ENCODE measurements at regions not wholly inside any gene's neighbourhood (a gene's known extent, or its start where the extent isn't known, plus 50 kb on each side); places are given as distances from the start of the nearest gene placed in this dataset.

DNA sequence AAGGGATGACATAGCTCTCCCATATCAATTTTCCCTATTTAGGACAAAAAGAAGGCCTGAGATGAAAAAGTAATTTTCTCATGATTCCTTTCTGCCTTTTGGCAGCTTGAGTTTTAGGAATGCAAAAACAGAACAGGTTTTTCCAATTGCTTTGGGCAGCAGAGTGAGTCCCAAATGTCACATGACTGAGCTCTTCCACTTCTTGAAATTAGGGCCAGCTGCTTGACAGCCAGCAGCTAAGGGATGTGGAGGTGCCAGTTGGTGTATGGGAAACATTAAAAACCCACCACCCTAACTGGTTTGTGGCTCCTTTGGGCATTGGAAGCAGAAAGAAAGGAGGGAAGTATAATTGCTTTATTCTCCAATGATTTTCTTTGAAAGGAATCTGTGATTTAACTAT, 133.8 kb upstream of the FAM20A start:
- TF ChIP-seq, protein P1, sequence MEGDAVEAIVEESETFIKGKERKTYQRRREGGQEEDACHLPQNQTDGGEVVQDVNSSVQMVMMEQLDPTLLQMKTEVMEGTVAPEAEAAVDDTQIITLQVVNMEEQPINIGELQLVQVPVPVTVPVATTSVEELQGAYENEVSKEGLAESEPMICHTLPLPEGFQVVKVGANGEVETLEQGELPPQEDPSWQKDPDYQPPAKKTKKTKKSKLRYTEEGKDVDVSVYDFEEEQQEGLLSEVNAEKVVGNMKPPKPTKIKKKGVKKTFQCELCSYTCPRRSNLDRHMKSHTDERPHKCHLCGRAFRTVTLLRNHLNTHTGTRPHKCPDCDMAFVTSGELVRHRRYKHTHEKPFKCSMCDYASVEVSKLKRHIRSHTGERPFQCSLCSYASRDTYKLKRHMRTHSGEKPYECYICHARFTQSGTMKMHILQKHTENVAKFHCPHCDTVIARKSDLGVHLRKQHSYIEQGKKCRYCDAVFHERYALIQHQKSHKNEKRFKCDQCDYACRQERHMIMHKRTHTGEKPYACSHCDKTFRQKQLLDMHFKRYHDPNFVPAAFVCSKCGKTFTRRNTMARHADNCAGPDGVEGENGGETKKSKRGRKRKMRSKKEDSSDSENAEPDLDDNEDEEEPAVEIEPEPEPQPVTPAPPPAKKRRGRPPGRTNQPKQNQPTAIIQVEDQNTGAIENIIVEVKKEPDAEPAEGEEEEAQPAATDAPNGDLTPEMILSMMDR (conservative IDR thresholded peaks at IDR 0.05): no peak
- no peak overlapping the region for H3K27ac ChIP-seq

DNA sequence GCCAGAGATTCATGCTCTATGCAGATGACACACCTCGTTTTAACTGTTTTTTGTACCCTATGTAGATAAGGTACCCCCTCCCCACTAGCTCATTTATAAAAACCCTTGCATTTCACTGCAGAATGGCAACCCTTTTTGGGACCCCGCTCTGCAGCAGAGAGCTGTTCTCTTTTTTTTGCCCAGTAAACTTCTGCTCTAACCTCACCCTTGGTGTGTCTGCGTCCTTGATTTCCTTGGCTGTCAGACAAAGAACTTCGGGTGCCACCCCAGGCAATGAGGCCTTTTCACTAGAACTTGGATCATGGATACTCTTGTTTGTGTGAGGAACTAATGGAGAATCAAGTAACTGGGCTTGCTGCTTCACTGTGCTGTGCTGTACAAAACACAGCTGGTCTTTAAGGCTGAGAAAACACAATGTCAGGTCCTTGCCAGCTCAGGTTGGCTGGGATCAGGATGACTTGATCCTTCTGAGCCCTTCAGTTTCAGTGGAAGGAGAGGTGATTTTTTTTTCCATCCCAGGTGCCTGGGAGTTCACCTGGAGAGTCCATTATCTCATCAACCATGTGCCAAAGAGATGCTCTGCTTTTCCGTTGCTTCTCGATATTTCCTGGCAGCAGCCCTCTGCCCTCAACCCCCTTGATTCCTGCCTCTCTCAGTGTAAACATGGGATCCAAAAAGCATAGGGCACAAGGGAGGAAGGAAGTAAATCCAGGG, 133.2 kb upstream of the FAM20A start:
- TF ChIP-seq, protein P1 (conservative IDR thresholded peaks at IDR 0.05): no peak
- H3K27ac ChIP-seq: no peak overlapping the region

DNA sequence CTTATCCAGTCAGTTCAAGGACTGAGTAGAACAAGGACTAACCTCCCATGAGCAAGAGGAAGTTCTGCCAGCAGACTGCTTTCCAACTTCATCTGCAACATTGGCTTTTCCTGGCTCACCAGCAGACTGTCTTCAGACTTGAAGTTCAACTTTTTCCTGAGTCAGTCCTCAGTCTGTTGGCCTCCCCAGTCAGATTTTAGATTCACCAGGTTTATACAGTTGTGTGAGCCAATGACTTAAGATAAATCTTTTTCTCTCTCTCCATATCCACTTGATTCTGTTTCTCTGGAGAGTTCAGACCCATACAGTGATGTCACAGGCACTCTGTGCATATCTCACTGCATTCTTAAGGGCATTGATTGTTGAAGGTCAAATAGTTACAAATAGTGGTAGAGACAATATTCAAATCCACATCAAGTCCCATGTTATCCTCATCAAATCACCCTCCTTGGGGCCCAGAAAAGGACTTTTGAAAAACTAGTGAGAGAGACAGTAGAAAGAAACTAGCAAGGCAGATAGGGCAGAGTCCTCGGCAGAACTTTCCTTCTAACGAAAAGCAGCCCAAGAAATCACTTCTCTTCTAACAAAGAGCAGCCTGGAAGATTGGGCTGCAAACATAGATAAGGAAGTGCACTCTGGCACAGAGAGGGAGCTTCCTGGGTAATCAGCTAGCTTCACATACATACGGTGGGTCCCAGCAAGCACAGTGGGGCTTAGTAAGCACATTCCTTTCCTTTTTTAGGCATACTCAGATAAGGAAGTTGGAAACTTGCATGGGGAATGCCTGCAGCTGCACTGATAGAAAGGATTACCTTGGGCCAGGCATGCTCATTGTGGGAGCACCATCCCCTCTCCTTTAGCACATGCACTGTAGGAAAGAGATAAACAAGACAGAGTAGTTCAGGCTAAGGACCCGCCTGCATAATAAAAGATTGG, 132.3 kb upstream of the FAM20A start:
- TF ChIP-seq, protein P1 (conservative IDR thresholded peaks at IDR 0.05): no peak
- H3K27ac ChIP-seq: no peak overlapping the region

DNA sequence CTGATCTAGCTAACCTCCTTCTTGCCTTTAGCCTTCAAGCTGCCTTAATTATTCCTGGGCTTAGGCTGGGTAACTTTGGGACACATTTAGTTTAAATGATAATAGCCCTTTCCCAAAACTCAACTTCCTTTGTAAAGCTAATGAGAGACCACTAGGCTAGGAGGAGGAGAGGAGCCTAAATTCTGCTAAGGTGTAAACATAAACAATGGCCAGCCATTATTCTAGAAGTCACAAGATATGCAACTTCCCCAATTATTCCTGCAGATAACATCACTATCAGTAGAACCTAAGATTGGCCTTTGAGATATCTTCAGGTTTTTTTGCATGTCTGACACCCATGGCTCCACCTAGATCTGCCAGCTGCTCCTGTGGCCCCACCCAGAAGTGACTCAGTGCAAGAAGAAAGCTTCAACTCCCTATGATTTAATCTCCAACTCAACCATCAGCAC, 131.2 kb upstream of the FAM20A start:
- TF ChIP-seq, protein P1 (conservative IDR thresholded peaks at IDR 0.05): no peak

DNA sequence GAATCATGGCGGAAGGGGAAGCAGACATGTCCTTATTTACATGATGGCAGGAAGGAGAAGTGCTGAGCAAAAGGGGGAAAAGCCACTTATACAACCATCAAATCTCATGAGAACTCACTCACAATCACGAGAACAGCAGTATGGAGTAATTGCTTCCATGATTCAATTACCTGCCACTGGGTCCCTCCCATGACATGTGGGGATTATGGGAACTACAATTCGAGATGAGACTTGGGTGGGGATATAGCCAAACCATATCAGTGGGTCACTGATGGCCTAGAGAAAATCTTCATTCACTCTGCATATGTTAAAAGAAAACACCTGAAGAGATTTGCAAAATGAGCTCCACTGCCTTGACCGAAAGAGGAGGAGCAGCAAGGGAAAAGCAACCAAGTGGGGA, 130.3 kb upstream of the FAM20A start:
- TF ChIP-seq, protein P1 (conservative IDR thresholded peaks at IDR 0.05): no peak
- no peak overlapping the region for H3K27ac ChIP-seq

More for the DNA sequence above, 131.2 kb upstream of the FAM20A start:
- H3K27ac ChIP-seq: no peak overlapping the region

DNA sequence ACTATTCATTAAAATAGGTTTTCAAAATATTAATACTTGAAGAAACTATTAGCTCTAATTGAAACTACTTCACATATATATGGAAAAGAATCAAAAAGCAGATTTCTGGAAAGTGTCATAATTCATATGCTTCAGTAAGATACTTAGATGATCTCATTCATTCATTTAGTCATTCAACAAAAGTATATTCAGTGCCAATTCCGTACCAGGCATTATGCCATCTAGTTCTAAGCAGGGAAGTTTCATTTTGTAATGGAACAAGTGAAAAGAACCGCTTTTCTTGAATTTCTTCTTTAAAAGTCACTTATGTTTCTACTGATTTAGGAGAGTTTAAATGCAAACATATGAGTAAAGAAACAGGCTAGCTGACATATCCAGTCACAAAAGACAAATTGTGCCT, 118.3 kb upstream of the FAM20A start:
- H3K27ac ChIP-seq: no peak overlapping the region
- TF ChIP-seq, protein P1 (conservative IDR thresholded peaks at IDR 0.05): no peak

DNA sequence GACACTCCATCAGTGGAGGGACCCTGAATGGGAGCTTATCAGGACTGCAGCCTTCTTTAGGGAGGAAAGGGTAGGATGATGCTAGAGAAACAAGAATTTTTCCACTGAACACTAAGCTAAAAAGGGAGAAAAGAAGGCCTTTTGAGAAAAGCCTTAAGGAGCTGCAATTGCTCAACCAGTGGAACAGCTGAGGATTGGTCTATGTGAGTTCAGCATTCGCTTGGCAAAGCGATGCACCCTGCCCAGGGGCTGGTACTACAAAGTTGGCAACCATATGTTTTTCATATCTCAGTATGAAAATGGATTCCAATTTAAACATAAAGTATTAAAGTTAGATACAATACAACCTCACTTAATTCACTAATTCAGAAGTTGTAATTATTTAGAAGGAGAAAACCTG, 117.8 kb upstream of the FAM20A start:
- TF ChIP-seq, protein P1 (conservative IDR thresholded peaks at IDR 0.05): no peak

More for the DNA sequence above, 117.8 kb upstream of the FAM20A start:
- H3K27ac ChIP-seq: no peak overlapping the region
